ENCODE measurements at regions not wholly inside any gene's neighbourhood (a gene's known extent, or its start where the extent isn't known, plus 50 kb on each side); places are given as distances from the start of the nearest gene placed in this dataset.

DNA sequence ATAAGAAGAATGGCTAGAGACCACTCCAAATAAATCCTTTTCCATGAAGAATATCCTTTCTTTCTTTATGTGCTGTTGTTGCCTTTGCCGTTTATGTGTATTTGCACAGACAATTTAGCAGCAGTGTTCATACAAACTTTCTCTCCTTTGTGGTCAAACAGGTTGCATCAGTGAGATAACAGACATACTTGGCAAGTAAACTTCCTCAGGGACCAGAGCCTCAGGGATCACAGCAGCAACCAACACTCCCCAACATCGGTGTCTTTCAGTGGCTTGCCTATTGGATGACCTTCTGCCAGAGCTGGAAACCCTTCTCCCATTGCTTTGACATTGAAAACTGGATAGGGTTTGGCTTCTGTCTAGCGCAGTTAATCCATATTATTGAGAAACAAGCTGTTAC is 252.2 kb downstream of the BTG1 start:
- no peak overlapping the region for H3K4me3 ChIP-seq
- H3K4me1 ChIP-seq, result no peaks in the 10 kb centered on the region
- no peak for TF ChIP-seq CTCF (IDR thresholded peaks at IDR 0.05)
- TF ChIP-seq EP300 (IDR thresholded peaks at IDR 0.05; ENCODE audit: low read depth), result no peak
- TF ChIP-seq POLR2AphosphoS5 (IDR thresholded peaks at IDR 0.05), result no peak
- TF ChIP-seq POLR2A (IDR thresholded peaks at IDR 0.05), result no peak
- intact Hi-C loops (cut with DNase I; ENCODE audit: low total_unique reads) (no loop called here), in situ Hi-C loops (cut with MboI; ENCODE audit: low pct_ligation_motif_present in 1 of 4, low pct_unique_long_range_greater_than_20kb in 1 of 4, low sequenced_read_pairs in 3 of 4) (no loop called here)
- DNase-seq, result no peak
- H3K36me3 ChIP-seq, result no peaks in the 10 kb centered on the region
- no peaks in the 10 kb centered on the region for H3K9me3 ChIP-seq
- 64 to 76% methylated on average over 2 to 3 of the region's 3 CpGs for WGBS, 2 donors (ENCODE audit: low coverage in 1 of 2)
- H3K27ac ChIP-seq, result no peak overlapping the region
- no peaks in the 10 kb centered on the region for H3K27me3 ChIP-seq

GRCh38 chr12:91892081-91892855 is 253.4 kb downstream of the BTG1 start:
- TF ChIP-seq EP300 (IDR thresholded peaks at IDR 0.05; ENCODE audit: low read depth), result no peak
- H3K27me3 ChIP-seq, result no peaks in the 10 kb centered on the region
- intact Hi-C loops (cut with DNase I; ENCODE audit: low total_unique reads), result no loop called here
- H3K9me3 ChIP-seq, result no peaks in the 10 kb centered on the region
- H3K4me1 ChIP-seq, result no peaks in the 10 kb centered on the region
- no peak overlapping the region for H3K4me3 ChIP-seq
- 72 to 81% methylated on average over 3 to 4 of the region's 4 CpGs for WGBS, 2 donors (ENCODE audit: low coverage in 1 of 2)
- in situ Hi-C loops (cut with MboI; ENCODE audit: low pct_ligation_motif_present in 1 of 4, low pct_unique_long_range_greater_than_20kb in 1 of 4, low sequenced_read_pairs in 3 of 4), result no loop called here
- no peak overlapping the region for H3K27ac ChIP-seq
- H3K36me3 ChIP-seq, result no peaks in the 10 kb centered on the region
- no peak for DNase-seq

GRCh38 chr12:91890742-91891141 is 254.9 kb downstream of the BTG1 start:
- TF ChIP-seq CTCF (IDR thresholded peaks at IDR 0.05) (no peak), POLR2AphosphoS5 (IDR thresholded peaks at IDR 0.05) (no peak)
- H3K9me3 ChIP-seq, result no peaks in the 10 kb centered on the region
- no peak overlapping the region for H3K27ac ChIP-seq
- DNase-seq, result no peak
- H3K27me3 ChIP-seq, result no peaks in the 10 kb centered on the region
- H3K4me1 ChIP-seq, result no peaks in the 10 kb centered on the region
- no peaks in the 10 kb centered on the region for H3K36me3 ChIP-seq
- no peak overlapping the region for H3K4me3 ChIP-seq
- intact Hi-C loops (cut with DNase I; ENCODE audit: low total_unique reads), result no loop called here
- WGBS, 2 donors (ENCODE audit: low coverage in 1 of 2), result 96 to 100% methylated on average over 1 of the region's 1 CpG
- in situ Hi-C loops (cut with MboI; ENCODE audit: low pct_ligation_motif_present in 1 of 4, low pct_unique_long_range_greater_than_20kb in 1 of 4, low sequenced_read_pairs in 3 of 4), result no loop called here

- Histone ChIP-seq H3K4me3 (no peak overlapping the region), H3K4me1 (no peaks in the 10 kb centered on the region), H3K36me3 (no peaks in the 10 kb centered on the region), H3K27me3 (no peaks in the 10 kb centered on the region), H3K9me3 (no peaks in the 10 kb centered on the region), H3K27ac (no peak overlapping the region)
- in situ Hi-C loops (cut with MboI; ENCODE audit: low pct_ligation_motif_present in 1 of 4, low pct_unique_long_range_greater_than_20kb in 1 of 4, low sequenced_read_pairs in 3 of 4) (no loop called here), intact Hi-C loops (cut with DNase I; ENCODE audit: low total_unique reads) (no loop called here)
- TF ChIP-seq POLR2AphosphoS5 (IDR thresholded peaks at IDR 0.05), result no peak
- no peak for TF ChIP-seq EP300 (IDR thresholded peaks at IDR 0.05; ENCODE audit: low read depth)
- no peak for TF ChIP-seq POLR2A (IDR thresholded peaks at IDR 0.05)
- no peak for TF ChIP-seq CTCF (IDR thresholded peaks at IDR 0.05)
- DNase-seq, result no peak
Measured at GRCh38 chr12:91889910-91890309, 255.7 kb downstream of the BTG1 start.

GRCh38 chr12:91889059-91889458 is 256.6 kb downstream of the BTG1 start:
- Histone ChIP-seq H3K27me3 (no peaks in the 10 kb centered on the region), H3K4me1 (no peaks in the 10 kb centered on the region), H3K9me3 (no peaks in the 10 kb centered on the region), H3K4me3 (no peak overlapping the region), H3K27ac (no peak overlapping the region), H3K36me3 (no peaks in the 10 kb centered on the region)
- DNase-seq, result no peak
- intact Hi-C loops (cut with DNase I; ENCODE audit: low total_unique reads), result no loop called here
- 77 to 95% methylated on average over 2 of the region's 2 CpGs for WGBS, 2 donors (ENCODE audit: low coverage in 1 of 2)
- no peak for TF ChIP-seq CTCF (IDR thresholded peaks at IDR 0.05)
- TF ChIP-seq POLR2AphosphoS5 (IDR thresholded peaks at IDR 0.05), result no peak
- no peak for TF ChIP-seq EP300 (IDR thresholded peaks at IDR 0.05; ENCODE audit: low read depth)
- TF ChIP-seq POLR2A (IDR thresholded peaks at IDR 0.05), result no peak
- in situ Hi-C loops (cut with MboI; ENCODE audit: low pct_ligation_motif_present in 1 of 4, low pct_unique_long_range_greater_than_20kb in 1 of 4, low sequenced_read_pairs in 3 of 4), result no loop called here
